ENCODE measurements at regions not wholly inside any gene's neighbourhood (a gene's known extent, or its start where the extent isn't known, plus 50 kb on each side); places are given as distances from the start of the nearest gene placed in this dataset.

DNA sequence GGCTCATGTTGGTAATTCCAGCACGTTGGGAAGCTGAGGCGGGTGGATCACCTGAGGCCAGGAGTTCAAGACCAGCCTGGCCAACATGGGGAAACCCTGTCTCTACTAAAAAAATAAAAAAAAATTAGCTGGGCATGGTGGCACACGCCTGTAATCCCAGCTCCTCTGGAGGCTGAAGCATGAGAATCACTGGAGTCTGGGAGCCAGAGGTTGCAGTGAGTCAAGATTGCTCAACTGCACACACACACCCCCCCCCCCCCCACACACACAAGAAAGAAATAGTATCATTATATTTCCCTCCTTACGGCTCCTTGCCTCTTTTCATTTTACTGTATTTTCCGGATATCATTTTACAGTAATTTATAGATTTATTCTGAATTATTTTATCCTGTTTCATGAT, 963.1 kb upstream of the GOT2 start (continued):
- TF ChIP-seq, protein P1, sequence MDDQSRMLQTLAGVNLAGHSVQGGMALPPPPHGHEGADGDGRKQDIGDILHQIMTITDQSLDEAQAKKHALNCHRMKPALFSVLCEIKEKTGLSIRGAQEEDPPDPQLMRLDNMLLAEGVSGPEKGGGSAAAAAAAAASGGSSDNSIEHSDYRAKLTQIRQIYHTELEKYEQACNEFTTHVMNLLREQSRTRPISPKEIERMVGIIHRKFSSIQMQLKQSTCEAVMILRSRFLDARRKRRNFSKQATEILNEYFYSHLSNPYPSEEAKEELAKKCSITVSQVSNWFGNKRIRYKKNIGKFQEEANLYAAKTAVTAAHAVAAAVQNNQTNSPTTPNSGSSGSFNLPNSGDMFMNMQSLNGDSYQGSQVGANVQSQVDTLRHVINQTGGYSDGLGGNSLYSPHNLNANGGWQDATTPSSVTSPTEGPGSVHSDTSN (IDR thresholded peaks at IDR 0.05): no peak
- TF ChIP-seq, protein P2, sequence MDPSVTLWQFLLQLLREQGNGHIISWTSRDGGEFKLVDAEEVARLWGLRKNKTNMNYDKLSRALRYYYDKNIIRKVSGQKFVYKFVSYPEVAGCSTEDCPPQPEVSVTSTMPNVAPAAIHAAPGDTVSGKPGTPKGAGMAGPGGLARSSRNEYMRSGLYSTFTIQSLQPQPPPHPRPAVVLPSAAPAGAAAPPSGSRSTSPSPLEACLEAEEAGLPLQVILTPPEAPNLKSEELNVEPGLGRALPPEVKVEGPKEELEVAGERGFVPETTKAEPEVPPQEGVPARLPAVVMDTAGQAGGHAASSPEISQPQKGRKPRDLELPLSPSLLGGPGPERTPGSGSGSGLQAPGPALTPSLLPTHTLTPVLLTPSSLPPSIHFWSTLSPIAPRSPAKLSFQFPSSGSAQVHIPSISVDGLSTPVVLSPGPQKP (IDR thresholded peaks at IDR 0.05; ENCODE audit: low read depth, low read length): no peak
- no peak for TF ChIP-seq POLR2A (IDR thresholded peaks at IDR 0.05; ENCODE audit: low read length)
- TF ChIP-seq ESRRA (IDR thresholded peaks at IDR 0.05; ENCODE audit: borderline replicate concordance, low read length): no peak

DNA sequence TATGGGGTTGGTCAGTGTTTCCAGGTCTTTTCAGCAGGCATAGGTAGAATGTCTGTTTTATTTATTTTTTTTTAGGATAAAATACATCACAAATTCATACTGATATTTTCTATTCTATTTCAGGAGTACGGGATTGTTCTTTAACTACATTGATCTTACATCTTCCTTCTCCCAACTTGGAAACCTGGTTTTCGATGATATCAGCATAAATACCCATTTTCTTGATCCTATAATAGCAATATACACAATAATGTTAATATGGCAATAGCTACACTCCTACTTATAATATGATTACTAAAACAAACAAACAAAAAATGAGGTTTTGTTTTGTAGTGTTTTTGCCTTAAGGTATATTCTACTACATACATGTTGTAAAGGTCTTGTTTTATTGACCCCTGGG, 962.4 kb upstream of the GOT2 start:
- WGBS (ENCODE audit: missing lambda C conversion rate): 68% methylated on average over 2 of the region's 2 CpGs
- POLR2A ChIA-PET: no interaction called here
- CTCF ChIA-PET: no interaction called here
- Histone ChIP-seq H3K4me1 (0 out of 3 replicates have a peak, but pooled peaks cover 6% of the 10 kb centered on the region), H3K4me2 (no peak overlapping the region), H3K4me3 (no peak overlapping the region), H3K27ac (no peak overlapping the region), H3K9me3 (no peaks in the 10 kb centered on the region)
- DNase-seq (ENCODE audit: low read depth in 1 of 2, low spot score in 1 of 2) (no peak), ATAC-seq (no peak), FAIRE-seq (no peak)
- TF ChIP-seq, protein P3, sequence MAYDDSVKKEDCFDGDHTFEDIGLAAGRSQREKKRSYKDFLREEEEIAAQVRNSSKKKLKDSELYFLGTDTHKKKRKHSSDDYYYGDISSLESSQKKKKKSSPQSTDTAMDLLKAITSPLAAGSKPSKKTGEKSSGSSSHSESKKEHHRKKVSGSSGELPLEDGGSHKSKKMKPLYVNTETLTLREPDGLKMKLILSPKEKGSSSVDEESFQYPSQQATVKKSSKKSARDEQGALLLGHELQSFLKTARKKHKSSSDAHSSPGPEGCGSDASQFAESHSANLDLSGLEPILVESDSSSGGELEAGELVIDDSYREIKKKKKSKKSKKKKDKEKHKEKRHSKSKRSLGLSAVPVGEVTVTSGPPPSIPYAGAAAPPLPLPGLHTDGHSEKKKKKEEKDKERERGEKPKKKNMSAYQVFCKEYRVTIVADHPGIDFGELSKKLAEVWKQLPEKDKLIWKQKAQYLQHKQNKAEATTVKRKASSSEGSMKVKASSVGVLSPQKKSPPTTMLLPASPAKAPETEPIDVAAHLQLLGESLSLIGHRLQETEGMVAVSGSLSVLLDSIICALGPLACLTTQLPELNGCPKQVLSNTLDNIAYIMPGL (CRISPR knock-in tag; IDR thresholded peaks at IDR 0.05; ENCODE audit: borderline replicate concordance): no peak
- TF ChIP-seq FOSB (CRISPR knock-in tag; IDR thresholded peaks at IDR 0.05): no peak
- TF ChIP-seq MAFK (IDR thresholded peaks at IDR 0.05; ENCODE audit: partially characterized antibody): peak; percentile 75

DNA sequence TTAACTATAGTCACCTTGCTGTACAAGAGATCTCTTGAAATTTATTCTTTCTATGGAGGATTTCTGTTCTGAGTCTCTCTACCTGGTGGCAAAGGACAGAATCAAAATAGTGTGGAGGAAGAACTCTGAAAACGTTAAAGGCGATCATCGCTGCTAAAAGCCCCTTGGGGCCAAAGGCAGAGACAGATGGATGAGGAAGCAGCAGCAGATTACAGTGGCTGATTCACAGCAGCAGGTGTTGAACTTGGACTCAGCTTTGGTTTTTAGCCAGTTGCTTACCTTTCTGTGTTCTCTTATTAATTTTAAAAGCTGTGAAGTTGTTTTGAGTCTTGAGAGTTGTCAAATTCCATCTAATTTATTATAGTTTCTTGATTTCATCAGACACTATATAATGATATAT, 956.1 kb upstream of the GOT2 start:
- ATAC-seq: no peak
- POLR2A ChIA-PET: no interaction called here
- DNase-seq (ENCODE audit: low read depth in 1 of 2, low spot score in 1 of 2): no peak
- Histone ChIP-seq H3K4me2 (no peak overlapping the region), H3K27ac (no peak overlapping the region), H3K9me3 (peaks cover 16% of the 10 kb centered on the region), H3K4me3 (no peak overlapping the region), H3K4me1 (no peaks in the 10 kb centered on the region)
- TF ChIP-seq RCOR1 (IDR thresholded peaks at IDR 0.05; ENCODE audit: low read depth, low read length): no peak
- no peak for TF ChIP-seq RAD21 (conservative IDR thresholded peaks at IDR 0.05 in 1 of 2, IDR thresholded peaks at IDR 0.05 in 1 of 2)
- no peak for TF ChIP-seq CHD4 (IDR thresholded peaks at IDR 0.05; ENCODE audit: borderline replicate concordance)
- TF ChIP-seq CBX2 (IDR thresholded peaks at IDR 0.05; ENCODE audit: borderline replicate concordance, low read depth): no peak
- no peak for TF ChIP-seq ZC3H11A (IDR thresholded peaks at IDR 0.05)
- no peak for TF ChIP-seq NPAS2 (CRISPR knock-in tag; IDR thresholded peaks at IDR 0.05; ENCODE audit: borderline replicate concordance)
- TF ChIP-seq, protein P4, sequence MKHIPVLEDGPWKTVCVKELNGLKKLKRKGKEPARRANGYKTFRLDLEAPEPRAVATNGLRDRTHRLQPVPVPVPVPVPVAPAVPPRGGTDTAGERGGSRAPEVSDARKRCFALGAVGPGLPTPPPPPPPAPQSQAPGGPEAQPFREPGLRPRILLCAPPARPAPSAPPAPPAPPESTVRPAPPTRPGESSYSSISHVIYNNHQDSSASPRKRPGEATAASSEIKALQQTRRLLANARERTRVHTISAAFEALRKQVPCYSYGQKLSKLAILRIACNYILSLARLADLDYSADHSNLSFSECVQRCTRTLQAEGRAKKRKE (CRISPR knock-in tag; IDR thresholded peaks at IDR 0.05; ENCODE audit: low read depth): no peak
- TF ChIP-seq CBX8 (IDR thresholded peaks at IDR 0.05): no peak
- no peak for TF ChIP-seq JUN (IDR thresholded peaks at IDR 0.05)
- no peak for TF ChIP-seq NFE2L2 (conservative IDR thresholded peaks at IDR 0.05; ENCODE audit: low read length)
- TF ChIP-seq HEYL (CRISPR knock-in tag; IDR thresholded peaks at IDR 0.05): no peak
- FAIRE-seq: no peak
- WGBS (ENCODE audit: missing lambda C conversion rate): 79% methylated on average over 3 of the region's 3 CpGs
- CTCF ChIA-PET: no interaction called here

DNA sequence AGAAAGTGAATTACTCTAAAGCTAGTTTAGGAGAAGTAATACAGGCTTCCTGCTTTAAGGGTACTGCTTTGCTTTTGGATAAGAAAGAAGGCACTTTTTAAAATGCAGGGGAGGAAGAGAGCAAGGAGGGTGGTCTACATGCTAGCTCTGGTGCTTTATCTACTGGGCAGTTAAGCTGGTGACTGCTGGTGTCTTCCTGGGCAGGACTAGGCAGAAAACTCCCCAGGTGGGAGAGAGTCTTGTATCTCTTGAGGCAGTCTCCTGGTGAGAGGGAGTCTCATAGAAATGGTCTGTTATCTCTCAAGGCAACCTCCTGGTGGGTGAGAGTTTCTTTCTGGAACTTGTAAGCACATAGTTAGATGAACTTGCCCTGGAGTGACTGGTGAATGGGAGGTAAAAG, 953.9 kb upstream of the GOT2 start:
- Histone ChIP-seq H3K4me3 (no peak overlapping the region), H3K4me1 (no peaks in the 10 kb centered on the region), H3K4me2 (no peak overlapping the region), H3K9me3 (peaks cover 21% of the 10 kb centered on the region), H3K27ac (no peak overlapping the region)
- ChIA-PET CTCF (no interaction called here), POLR2A (no interaction called here)
- no peak for TF ChIP-seq ZC3H11A (IDR thresholded peaks at IDR 0.05)
- no peak for TF ChIP-seq NR3C1 (IDR thresholded peaks at IDR 0.05)
- TF ChIP-seq EHF (CRISPR knock-in tag; IDR thresholded peaks at IDR 0.05): no peak
- TF ChIP-seq JUNB (IDR thresholded peaks at IDR 0.05): no peak
- TF ChIP-seq GATA3 (IDR thresholded peaks at IDR 0.05; ENCODE audit: borderline replicate concordance): no peak
- TF ChIP-seq, protein P5, sequence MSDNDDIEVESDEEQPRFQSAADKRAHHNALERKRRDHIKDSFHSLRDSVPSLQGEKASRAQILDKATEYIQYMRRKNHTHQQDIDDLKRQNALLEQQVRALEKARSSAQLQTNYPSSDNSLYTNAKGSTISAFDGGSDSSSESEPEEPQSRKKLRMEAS (IDR thresholded peaks at IDR 0.05): no peak
- no peak for TF ChIP-seq CHD4 (IDR thresholded peaks at IDR 0.05; ENCODE audit: borderline replicate concordance)
- TF ChIP-seq RAD21 (conservative IDR thresholded peaks at IDR 0.05 in 1 of 2, IDR thresholded peaks at IDR 0.05 in 1 of 2): no peak
- TF ChIP-seq FOXS1 (CRISPR knock-in tag; IDR thresholded peaks at IDR 0.05): no peak
- no peak for TF ChIP-seq HOXA7 (CRISPR knock-in tag; IDR thresholded peaks at IDR 0.05)
- no peak for TF ChIP-seq HEYL (CRISPR knock-in tag; IDR thresholded peaks at IDR 0.05)
- TF ChIP-seq RNF2 (IDR thresholded peaks at IDR 0.05; ENCODE audit: borderline replicate concordance, low read depth): no peak
- TF ChIP-seq KDM5A (IDR thresholded peaks at IDR 0.05): no peak
- no peak for TF ChIP-seq RARB (CRISPR knock-in tag; IDR thresholded peaks at IDR 0.05)
- TF ChIP-seq MYC (IDR thresholded peaks at IDR 0.05; ENCODE audit: borderline replicate concordance, low read length): no peak
- DNase-seq (ENCODE audit: low read depth in 1 of 2, low spot score in 1 of 2) (no peak), ATAC-seq (no peak), FAIRE-seq (no peak)
